Right lobe of liver (tissue), 4 donors: ENCODE measurements at regions not wholly inside any gene's neighbourhood (a gene's known extent, or its start where the extent isn't known, plus 50 kb on each side); places are given as distances from the start of the nearest gene placed in this dataset.

Source experiments
- CTCF ChIP-seq, 4 donors: fragments of 200-600 bp in 3 of 4; fragments of 450-650 bp in 1 of 4; IDR thresholded peaks; one replicate each; pipeline versions ENCODE4 v1.5.1 to v1.8.0; 2016 to 2022; ENCODE audit warnings: antibody characterized with exemption in 4 of 4, mild to moderate bottlenecking in 2 of 4
- POLR2A ChIP-seq: fragments of 450-650 bp; IDR thresholded peaks from one replicate; pipeline ENCODE4 v1.6.1; 2017; ENCODE audit warnings: antibody characterized with exemption, mild to moderate bottlenecking
- donor health status: DM: no; HTN: no; CAD: no.
- donor health status: DM: no; HTN: no; CAD: no.
- donor health status: DM: no; HTN: yes; CAD: no.

DNA sequence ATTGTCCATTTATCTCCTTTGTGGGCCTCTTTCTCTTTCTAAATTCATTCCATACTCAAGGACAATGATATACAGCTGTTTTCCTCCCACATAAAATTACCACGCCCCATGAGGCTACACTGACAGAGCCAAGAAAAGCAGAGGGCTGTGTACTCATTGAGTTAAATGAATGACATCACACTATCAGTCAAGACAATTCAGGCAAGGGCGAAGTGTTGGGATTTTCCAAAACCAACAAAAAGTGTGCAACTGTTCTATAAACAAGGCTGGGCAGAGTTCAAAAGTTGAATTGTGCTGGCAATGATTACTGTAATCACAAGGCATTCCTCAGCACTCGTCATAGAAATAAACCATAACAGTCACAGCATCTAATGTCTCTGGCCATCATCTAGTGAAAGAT, 799.6 kb upstream of the DIAPH2 start:
- TF ChIP-seq POLR2A (no peak), CTCF (IDR thresholded peaks at IDR 0.05) (no peak)
